Stimulated activated effector memory CD8-positive, alpha-beta T cell treated with anti-CD3 and anti-CD28 coated beads, Interleukin-12 subunit alpha, Interleukin-12 subunit beta, amount 100 ng/mL, for 72 hours (primary cell): ENCODE measurements at regions not wholly inside any gene's neighbourhood (a gene's known extent, or its start where the extent isn't known, plus 50 kb on each side); places are given as distances from the start of the nearest gene placed in this dataset.
"Not testable (repeated sequence)": the region's sequence is repeated elsewhere in the genome, so short reads cannot be mapped to it uniquely, and the experiment has no call there.

Source experiments
- ATAC-seq: fragments of 150-1000 bp; cut with Tn5 transposase; 2 replicates; pipeline ENCODE4 v1.10.0; 2021
- DNase-seq, 2 donors: peaks; one replicate each; pipeline ENCODE4 v3.0.0; 2021 to 2022; ENCODE audit warnings: low spot score in 2 of 2
- H3K27ac Mint-ChIP-seq: one replicate; pipeline ENCODE4 v1.8.0; 2022; ENCODE audit warnings: mild to moderate bottlenecking, mixed read lengths
- H3K36me3 Mint-ChIP-seq: one replicate; pipeline ENCODE4 v1.8.0; 2022; ENCODE audit warnings: mild to moderate bottlenecking, mixed read lengths
- H3K4me1 Mint-ChIP-seq: one replicate; pipeline ENCODE4 v1.8.0; 2022; ENCODE audit warnings: mixed read lengths
- H3K4me3 Mint-ChIP-seq: one replicate; pipeline ENCODE4 v1.8.0; 2022; ENCODE audit warnings: mild to moderate bottlenecking, mixed read lengths
- H3K9me3 Mint-ChIP-seq: one replicate; pipeline ENCODE4 v1.8.0; 2022; ENCODE audit warnings: mixed read lengths

DNA sequence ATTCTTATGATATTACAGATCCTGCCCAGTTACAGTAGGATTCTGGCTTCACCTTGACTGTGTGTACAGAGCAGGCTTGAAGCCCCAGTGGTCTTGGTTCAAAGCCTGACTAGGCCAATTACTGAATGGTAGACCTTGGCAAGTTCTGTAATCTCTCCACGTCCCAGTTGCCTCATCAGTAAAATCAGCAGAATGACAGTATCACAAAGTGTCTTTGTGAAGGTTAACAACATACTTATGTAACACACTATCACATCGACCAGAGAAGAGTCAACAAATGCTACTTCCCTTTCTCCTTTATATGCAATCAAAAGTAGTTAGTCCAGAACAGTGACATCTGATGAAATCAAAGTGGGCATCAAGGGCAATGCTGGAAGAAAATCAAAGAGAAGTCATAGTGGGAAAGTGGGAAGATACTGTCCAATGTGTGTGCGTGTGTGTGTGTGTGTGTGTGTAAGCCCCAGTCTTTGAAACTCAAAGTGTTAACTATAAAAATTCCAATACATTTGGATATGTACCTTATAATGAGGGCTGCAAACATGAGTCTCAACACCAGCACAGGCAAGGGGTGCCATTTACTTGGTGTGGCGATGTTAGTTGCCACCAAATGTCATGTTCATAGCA lies 93.5 kb upstream of the EGFLAM start:
- ATAC-seq (no peak), DNase-seq (no peak)
- peaks cover 3% of the 10 kb centered on the region for H3K9me3 Mint-ChIP-seq
- no peak overlapping the region for H3K4me3 Mint-ChIP-seq
- no peaks in the 10 kb centered on the region for H3K4me1 Mint-ChIP-seq
- no peak overlapping the region for H3K27ac Mint-ChIP-seq
- no peaks in the 10 kb centered on the region for H3K36me3 Mint-ChIP-seq

DNA sequence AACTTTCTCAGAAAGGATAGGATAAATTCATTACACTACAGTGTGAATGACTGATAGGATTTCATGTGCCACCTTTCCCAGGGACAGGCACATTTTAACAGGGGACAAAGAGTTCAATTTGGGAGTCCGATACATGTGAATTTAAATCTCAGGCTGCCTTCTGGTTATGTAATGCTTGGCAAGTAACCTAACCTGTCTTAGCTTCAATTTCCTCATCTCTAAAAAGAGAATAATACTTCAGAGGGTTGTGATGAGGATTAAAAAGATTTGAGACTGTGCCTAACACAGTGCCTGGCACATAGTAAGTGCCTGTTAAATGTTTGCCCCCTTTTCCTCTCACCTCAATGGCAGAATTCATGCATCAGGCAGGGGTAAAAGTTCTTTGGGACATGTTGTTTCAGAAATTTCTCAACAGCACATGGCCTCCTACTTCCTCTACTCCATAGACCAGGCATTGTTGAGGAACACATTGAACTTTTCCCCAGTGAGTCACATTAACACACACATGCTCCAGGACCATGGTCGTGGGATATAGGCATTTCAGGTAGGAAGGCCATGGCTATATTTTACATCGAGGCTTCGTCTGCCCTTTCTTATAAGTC lies 94.6 kb upstream of the EGFLAM start:
- Mint-ChIP-seq H3K36me3 (no peaks in the 10 kb centered on the region), H3K4me3 (no peak overlapping the region), H3K4me1 (no peaks in the 10 kb centered on the region), H3K27ac (no peak overlapping the region), H3K9me3 (peaks cover 3% of the 10 kb centered on the region)
- ATAC-seq (no peak), DNase-seq (no peak)

- no peak for DNase-seq
- H3K4me3 Mint-ChIP-seq, result no peak overlapping the region
- H3K27ac Mint-ChIP-seq, result no peak overlapping the region
- H3K9me3 Mint-ChIP-seq, result peaks cover 3% of the 10 kb centered on the region
- H3K4me1 Mint-ChIP-seq, result no peaks in the 10 kb centered on the region
- no peaks in the 10 kb centered on the region for H3K36me3 Mint-ChIP-seq
- ATAC-seq, result no peak
These were observed 95.7 kb upstream of the EGFLAM start for GRCh38 chr5:38162625-38163024.

DNA sequence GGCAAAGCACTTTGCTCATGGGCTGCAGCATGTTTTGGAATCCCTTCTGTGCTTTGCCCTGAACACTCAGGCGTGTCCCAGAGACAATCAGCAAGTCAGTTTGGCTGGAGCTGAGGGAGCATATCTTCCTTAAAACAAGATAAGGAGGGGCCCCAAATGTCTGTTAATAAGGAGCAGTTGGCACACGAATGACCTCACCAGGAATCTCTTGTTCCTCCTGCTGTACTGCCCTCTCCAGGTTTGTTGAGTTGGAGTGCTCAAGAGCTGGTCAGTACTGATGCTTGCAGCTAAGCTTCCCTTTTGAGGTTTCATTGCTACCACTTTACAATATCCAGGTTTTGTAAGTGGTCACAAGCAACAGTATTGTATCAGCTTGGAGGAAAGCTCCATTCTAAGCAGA lies 101.3 kb upstream of the EGFLAM start:
- no peak for ATAC-seq
- no peaks in the 10 kb centered on the region for H3K36me3 Mint-ChIP-seq
- no peaks in the 10 kb centered on the region for H3K4me1 Mint-ChIP-seq
- H3K9me3 Mint-ChIP-seq, result no peaks in the 10 kb centered on the region
- no peak overlapping the region for H3K4me3 Mint-ChIP-seq
- no peak for DNase-seq
- no peak overlapping the region for H3K27ac Mint-ChIP-seq

DNA sequence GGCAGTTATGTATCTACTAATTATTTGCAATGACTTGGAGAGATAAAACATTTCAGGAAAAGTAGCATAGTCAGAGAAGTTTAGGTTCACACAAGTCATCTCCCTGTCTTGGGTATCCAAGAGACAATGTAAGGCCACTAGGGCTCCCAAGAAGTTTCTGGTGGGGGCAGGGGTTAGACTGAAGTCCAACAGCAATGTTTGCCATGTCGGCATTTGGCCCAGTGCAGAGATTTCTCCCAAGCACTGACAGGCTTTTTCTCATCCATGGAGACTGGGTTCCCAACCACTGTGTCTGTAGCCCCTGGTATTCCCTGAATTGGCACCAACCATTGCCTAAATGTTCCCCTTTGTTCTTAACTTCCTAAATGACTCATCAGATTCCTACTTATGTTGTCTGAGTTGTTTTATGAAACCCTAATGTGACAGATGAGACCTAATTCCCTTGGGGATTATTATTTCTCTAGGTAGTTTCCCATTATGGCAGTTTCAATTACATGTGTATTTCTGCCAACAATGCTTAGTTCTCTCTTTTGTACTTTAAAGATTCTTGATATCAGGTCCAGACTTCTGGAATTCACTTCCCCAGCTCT lies 103.6 kb upstream of the EGFLAM start:
- Mint-ChIP-seq H3K4me3 (no peak overlapping the region), H3K27ac (no peak overlapping the region), H3K36me3 (no peaks in the 10 kb centered on the region), H3K9me3 (no peaks in the 10 kb centered on the region), H3K4me1 (no peaks in the 10 kb centered on the region)
- DNase-seq, result no peak
- ATAC-seq, result no peak

DNA sequence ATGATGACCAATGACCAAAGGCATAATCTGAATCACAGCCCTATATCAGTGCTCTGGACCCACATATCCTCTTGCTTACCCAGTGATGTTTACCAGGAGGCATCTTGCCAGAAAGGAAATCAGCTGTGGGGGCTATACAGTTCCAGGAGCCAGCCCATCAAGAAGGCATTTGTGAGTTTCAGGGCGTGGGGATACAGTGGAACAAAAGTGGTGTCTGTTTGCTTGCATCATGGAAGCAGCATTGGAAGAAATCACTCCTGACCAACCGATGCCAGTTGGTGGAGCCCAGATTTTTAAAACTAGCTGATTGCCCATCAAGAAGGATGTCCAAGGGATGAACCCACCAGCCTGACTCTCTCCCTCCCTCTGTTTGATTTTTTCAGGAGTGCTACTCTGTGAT lies 106.5 kb upstream of the EGFLAM start:
- no peaks in the 10 kb centered on the region for H3K9me3 Mint-ChIP-seq
- no peaks in the 10 kb centered on the region for H3K36me3 Mint-ChIP-seq
- ATAC-seq (no peak), DNase-seq (no peak)
- H3K4me3 Mint-ChIP-seq, result no peak overlapping the region
- no peaks in the 10 kb centered on the region for H3K4me1 Mint-ChIP-seq
- H3K27ac Mint-ChIP-seq, result no peak overlapping the region

DNA sequence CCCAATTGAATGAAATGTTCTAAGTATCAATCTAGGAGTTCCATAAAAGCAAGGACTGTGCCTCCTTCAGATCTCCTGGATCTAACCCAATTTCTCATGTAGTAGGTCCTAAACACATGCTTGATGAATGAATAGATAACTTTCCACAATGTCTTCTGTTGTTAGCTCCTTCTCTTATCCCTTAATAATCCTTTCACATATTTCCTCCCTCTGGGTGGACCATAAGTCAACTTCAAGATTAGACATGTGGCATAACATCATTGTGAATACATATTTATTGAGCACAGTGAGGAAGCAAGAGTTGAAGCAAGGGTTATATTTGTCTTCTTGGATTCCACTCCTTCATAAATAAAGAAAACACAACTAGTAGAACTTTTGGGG lies 108.6 kb upstream of the EGFLAM start:
- Mint-ChIP-seq H3K4me3 (no peak overlapping the region), H3K36me3 (no peaks in the 10 kb centered on the region), H3K9me3 (no peaks in the 10 kb centered on the region), H3K4me1 (no peaks in the 10 kb centered on the region), H3K27ac (no peak overlapping the region)
- no peak for ATAC-seq
- DNase-seq, result no peak

GRCh38 chr5:38148021-38148625 lies 110.2 kb upstream of the EGFLAM start:
- no peak overlapping the region for H3K27ac Mint-ChIP-seq
- no peaks in the 10 kb centered on the region for H3K36me3 Mint-ChIP-seq
- no peaks in the 10 kb centered on the region for H3K9me3 Mint-ChIP-seq
- H3K4me1 Mint-ChIP-seq, result no peaks in the 10 kb centered on the region
- ATAC-seq (no peak), DNase-seq (no peak)
- H3K4me3 Mint-ChIP-seq, result no peak overlapping the region

DNA sequence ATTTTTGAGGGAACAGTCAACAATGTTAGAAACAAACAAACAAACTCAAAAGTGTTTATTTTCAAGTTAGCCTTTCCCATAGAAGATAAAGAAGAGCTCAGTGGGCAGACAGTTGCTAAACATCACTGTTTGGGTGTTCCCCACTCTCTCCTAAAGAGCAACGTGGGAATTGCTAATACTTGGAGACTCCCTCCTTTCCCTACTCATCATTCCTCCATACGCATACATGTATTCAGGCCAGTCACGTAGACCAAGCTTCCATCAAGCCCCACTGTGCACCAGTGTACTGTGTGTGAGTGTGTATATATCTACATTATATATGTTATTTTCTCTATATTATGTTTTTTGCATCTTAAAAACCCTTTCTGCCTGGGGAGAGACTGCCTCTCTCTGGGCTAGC lies 115.0 kb upstream of the EGFLAM start:
- Mint-ChIP-seq H3K36me3 (no peaks in the 10 kb centered on the region), H3K4me3 (no peak overlapping the region), H3K4me1 (no peaks in the 10 kb centered on the region), H3K27ac (no peak overlapping the region), H3K9me3 (no peaks in the 10 kb centered on the region)
- DNase-seq, result no peak
- no peak for ATAC-seq

GRCh38 chr5:38141665-38142064 lies 116.7 kb upstream of the EGFLAM start:
- Mint-ChIP-seq H3K27ac (no peak overlapping the region), H3K4me1 (no peaks in the 10 kb centered on the region), H3K4me3 (no peak overlapping the region), H3K9me3 (no peaks in the 10 kb centered on the region), H3K36me3 (no peaks in the 10 kb centered on the region)
- DNase-seq (no peak), ATAC-seq (no peak)

- no peak for DNase-seq
- H3K27ac Mint-ChIP-seq, result no peak overlapping the region
- no peak overlapping the region for H3K4me3 Mint-ChIP-seq
- H3K4me1 Mint-ChIP-seq, result no peaks in the 10 kb centered on the region
- H3K36me3 Mint-ChIP-seq, result no peaks in the 10 kb centered on the region
- ATAC-seq, result no peak
- peaks cover 3% of the 10 kb centered on the region for H3K9me3 Mint-ChIP-seq
These were observed 119.8 kb upstream of the EGFLAM start for GRCh38 chr5:38138574-38138973.

DNA sequence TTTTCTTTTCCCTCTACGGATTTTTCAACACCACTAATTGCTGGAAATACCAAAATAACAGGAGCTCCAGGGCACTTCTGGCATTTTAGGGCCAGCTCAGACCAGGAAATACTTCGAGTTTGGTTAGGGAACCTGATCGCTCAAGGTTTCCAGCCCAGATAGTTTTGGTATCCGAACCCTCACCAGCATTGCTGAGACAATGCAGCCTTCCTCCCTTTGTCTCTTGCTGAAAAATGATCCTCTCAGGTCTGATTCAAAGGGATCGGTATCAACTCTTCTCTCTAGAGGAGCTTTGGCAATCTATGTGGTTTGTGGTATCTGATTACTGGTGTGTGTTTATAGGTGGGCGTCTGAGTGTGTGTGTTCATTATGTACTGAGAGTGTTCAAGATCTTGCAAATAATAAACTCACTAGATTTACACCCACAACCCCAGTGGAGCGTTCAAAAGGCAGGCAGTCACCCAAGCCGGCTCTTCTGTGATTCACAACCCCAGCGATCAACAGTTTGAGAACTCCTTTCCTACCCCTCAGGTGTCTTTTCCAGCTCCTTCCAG lies 122.8 kb upstream of the EGFLAM start:
- ATAC-seq (no peak), DNase-seq (no peak)

DNA sequence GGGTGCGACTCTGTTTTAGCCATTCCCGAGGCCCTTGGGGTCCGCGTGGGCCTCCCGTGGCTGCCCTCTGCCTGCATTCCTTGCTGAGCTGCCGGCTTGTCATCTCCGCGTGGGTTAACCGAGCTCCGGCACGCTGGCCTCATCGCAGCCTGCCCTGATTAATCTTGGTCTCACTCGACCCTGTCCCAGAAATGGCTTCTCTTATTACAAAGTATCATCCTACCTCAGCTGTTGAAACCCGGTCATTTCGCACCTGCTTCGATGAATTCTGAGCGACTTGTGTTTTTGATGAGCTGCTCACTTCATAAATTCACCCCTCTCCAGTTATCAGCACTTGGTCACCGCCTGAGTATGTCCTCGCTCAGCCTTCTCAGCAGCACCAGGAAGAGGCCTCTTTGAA lies 123.5 kb upstream of the EGFLAM start:
- ATAC-seq (no peak), DNase-seq (no peak)
- no peaks in the 10 kb centered on the region for H3K36me3 Mint-ChIP-seq
- H3K4me1 Mint-ChIP-seq, result no peaks in the 10 kb centered on the region
- H3K27ac Mint-ChIP-seq, result no peak overlapping the region
- H3K9me3 Mint-ChIP-seq, result peaks cover 3% of the 10 kb centered on the region
- H3K4me3 Mint-ChIP-seq, result no peak overlapping the region

More for the DNA sequence above, 122.8 kb upstream of the EGFLAM start:
- no peak overlapping the region for H3K27ac Mint-ChIP-seq
- H3K9me3 Mint-ChIP-seq, result peaks cover 3% of the 10 kb centered on the region
- H3K4me3 Mint-ChIP-seq, result no peak overlapping the region
- H3K4me1 Mint-ChIP-seq, result no peaks in the 10 kb centered on the region
- H3K36me3 Mint-ChIP-seq, result no peaks in the 10 kb centered on the region

DNA sequence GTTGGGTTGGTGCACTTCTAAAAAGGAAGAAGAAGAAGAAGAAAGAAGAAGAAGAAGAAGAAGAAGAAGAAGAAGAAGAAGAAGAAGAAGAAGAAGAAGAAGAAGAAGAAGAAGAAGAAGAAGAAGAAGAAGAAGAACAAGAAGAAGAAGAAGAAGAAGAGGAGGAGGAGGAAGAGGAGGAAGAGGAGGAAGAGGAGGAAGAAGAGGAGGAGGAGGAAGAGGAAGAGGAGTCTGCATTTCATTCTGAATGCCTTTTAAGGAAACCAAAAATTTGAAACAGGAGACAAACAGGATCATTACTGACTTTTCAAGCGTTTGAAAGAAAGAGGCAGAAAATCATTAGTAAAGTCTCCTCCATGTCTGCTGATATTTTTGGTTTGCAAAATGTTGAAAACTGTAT lies 124.1 kb upstream of the EGFLAM start:
- not testable (repeated sequence) for ATAC-seq, H3K36me3 Mint-ChIP-seq, H3K4me3 Mint-ChIP-seq, H3K4me1 Mint-ChIP-seq, DNase-seq, H3K27ac Mint-ChIP-seq, H3K9me3 Mint-ChIP-seq

DNA sequence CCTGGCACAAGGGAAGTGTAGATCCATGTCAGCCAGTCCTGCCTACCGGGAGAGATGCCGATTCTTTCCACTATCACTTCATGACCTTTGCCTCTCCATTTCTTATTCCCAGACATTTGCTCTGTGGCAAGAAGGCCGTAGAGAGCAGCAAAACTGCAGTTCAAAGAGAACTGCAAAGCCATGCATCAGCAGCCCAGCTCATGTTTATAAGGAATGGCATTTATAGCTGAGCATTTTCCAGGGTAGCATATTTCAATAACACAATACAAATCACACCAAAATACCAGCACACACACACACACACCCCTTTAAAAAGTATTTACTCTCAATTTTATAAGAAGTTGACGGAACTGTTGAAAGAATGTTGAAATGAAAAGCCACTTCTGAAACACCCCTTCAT lies 126.7 kb upstream of the EGFLAM start:
- Mint-ChIP-seq H3K27ac (no peak overlapping the region), H3K4me1 (no peaks in the 10 kb centered on the region), H3K9me3 (peaks cover 3% of the 10 kb centered on the region), H3K36me3 (no peaks in the 10 kb centered on the region), H3K4me3 (no peak overlapping the region)
- DNase-seq (no peak), ATAC-seq (no peak)

DNA sequence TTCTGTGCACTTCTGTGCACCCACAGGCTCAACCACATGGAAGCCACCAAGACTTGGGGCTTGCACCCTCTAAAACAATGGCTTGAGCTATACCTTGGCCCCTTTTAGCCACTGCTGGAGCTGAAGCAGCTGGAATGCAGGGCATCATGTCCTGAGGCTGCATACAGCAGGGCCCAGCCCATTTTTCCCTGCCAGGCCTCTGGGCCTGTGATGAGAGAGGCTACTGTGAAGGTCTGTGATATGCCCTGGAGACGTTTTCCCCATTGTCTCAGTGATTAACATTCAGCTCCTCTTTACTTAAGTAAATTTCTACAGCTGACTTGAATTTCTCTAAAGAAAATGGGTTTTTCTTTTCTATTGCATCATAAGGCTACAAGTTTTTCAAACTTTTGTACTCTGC lies 134.0 kb upstream of the EGFLAM start:
- ATAC-seq, result no peak

More for the DNA sequence above, 134.0 kb upstream of the EGFLAM start:
- Mint-ChIP-seq H3K9me3 (peaks cover 2% of the 10 kb centered on the region), H3K27ac (no peak overlapping the region), H3K4me3 (no peak overlapping the region), H3K4me1 (peaks cover 5% of the 10 kb centered on the region), H3K36me3 (no peaks in the 10 kb centered on the region)
- DNase-seq, result no peak
